ENCODE measurements at regions not wholly inside any gene's neighbourhood (a gene's known extent, or its start where the extent isn't known, plus 50 kb on each side); places are given as distances from the start of the nearest gene placed in this dataset.

GRCh38 chr4:100970414-100970813 lies 376.9 kb downstream of the PPP3CA start:
- WGBS (ENCODE audit: insufficient coverage, low coverage, low lambda C conversion rate, missing lambda C conversion rate), result 93% methylated on average over 3 of the region's 3 CpGs
- Histone ChIP-seq H3K4me1 (no peaks in the 10 kb centered on the region), H3K4me3 (no peak overlapping the region), H3K36me3 (no peaks in the 10 kb centered on the region), H3K27me3 (no peaks in the 10 kb centered on the region), H3K9me3 (no peaks in the 10 kb centered on the region), H3K27ac (no peak overlapping the region)
- no peak for DNase-seq
- intact Hi-C loops (cut with DNase I), result no loop called here
- TF ChIP-seq CTCF (IDR thresholded peaks at IDR 0.05), result no peak
- TF ChIP-seq POLR2A (IDR thresholded peaks at IDR 0.05), result no peak
- ATAC-seq, result no peak

GRCh38 chr4:100969925-100970324 lies 377.4 kb downstream of the PPP3CA start:
- no peaks in the 10 kb centered on the region for H3K36me3 ChIP-seq
- no peak overlapping the region for H3K27ac ChIP-seq
- no peak overlapping the region for H3K4me3 ChIP-seq
- TF ChIP-seq CTCF (IDR thresholded peaks at IDR 0.05) (no peak), POLR2A (IDR thresholded peaks at IDR 0.05) (no peak)
- DNase-seq (no peak), ATAC-seq (no peak)
- intact Hi-C loops (cut with DNase I), result no loop called here
- no peaks in the 10 kb centered on the region for H3K9me3 ChIP-seq
- no peaks in the 10 kb centered on the region for H3K27me3 ChIP-seq
- no peaks in the 10 kb centered on the region for H3K4me1 ChIP-seq

GRCh38 chr4:100968046-100968445 lies 379.3 kb downstream of the PPP3CA start:
- no peak for TF ChIP-seq POLR2A (IDR thresholded peaks at IDR 0.05)
- TF ChIP-seq CTCF (IDR thresholded peaks at IDR 0.05), result no peak
- 57% methylated on average over 2 of the region's 2 CpGs for WGBS (ENCODE audit: insufficient coverage, low coverage, low lambda C conversion rate, missing lambda C conversion rate)

GRCh38 chr4:100963627-100964026 lies 383.7 kb downstream of the PPP3CA start:
- Histone ChIP-seq H3K9me3 (no peaks in the 10 kb centered on the region), H3K27me3 (no peaks in the 10 kb centered on the region), H3K27ac (no peak overlapping the region), H3K4me1 (no peaks in the 10 kb centered on the region), H3K36me3 (no peaks in the 10 kb centered on the region), H3K4me3 (no peak overlapping the region)
- intact Hi-C loops (cut with DNase I), result no loop called here
- TF ChIP-seq POLR2A (IDR thresholded peaks at IDR 0.05) (no peak), CTCF (IDR thresholded peaks at IDR 0.05) (no peak)
- DNase-seq (no peak), ATAC-seq (no peak)
- WGBS (ENCODE audit: insufficient coverage, low coverage, low lambda C conversion rate, missing lambda C conversion rate), result 92% methylated on average over 1 of the region's 1 CpG

More at GRCh38 chr4:100968046-100968445, 379.3 kb downstream of the PPP3CA start:
- no peaks in the 10 kb centered on the region for H3K9me3 ChIP-seq
- no peaks in the 10 kb centered on the region for H3K27me3 ChIP-seq
- intact Hi-C loops (cut with DNase I), result no loop called here
- H3K27ac ChIP-seq, result no peak overlapping the region
- H3K36me3 ChIP-seq, result no peaks in the 10 kb centered on the region
- no peak overlapping the region for H3K4me3 ChIP-seq
- ATAC-seq (no peak), DNase-seq (no peak)
- H3K4me1 ChIP-seq, result no peaks in the 10 kb centered on the region

GRCh38 chr4:100962698-100963097 lies 384.6 kb downstream of the PPP3CA start:
- ATAC-seq (no peak), DNase-seq (no peak)
- TF ChIP-seq CTCF (IDR thresholded peaks at IDR 0.05), result no peak
- TF ChIP-seq POLR2A (IDR thresholded peaks at IDR 0.05), result no peak
- Histone ChIP-seq H3K27ac (no peak overlapping the region), H3K9me3 (no peaks in the 10 kb centered on the region), H3K4me1 (no peaks in the 10 kb centered on the region), H3K4me3 (no peak overlapping the region), H3K36me3 (no peaks in the 10 kb centered on the region), H3K27me3 (no peaks in the 10 kb centered on the region)
- intact Hi-C loops (cut with DNase I), result no loop called here

Data from right lobe of liver (tissue), 6 donors.